Glutamatergic neuron (in vitro differentiated cells): ENCODE measurements at regions not wholly inside any gene's neighbourhood (a gene's known extent, or its start where the extent isn't known, plus 50 kb on each side); places are given as distances from the start of the nearest gene placed in this dataset.

Source experiments
- DNase-seq: peaks from one replicate; pipeline ENCODE4 v3.0.0; 2022
- H3K27ac Mint-ChIP-seq: one replicate; pipeline ENCODE4 v1.8.0; 2020; ENCODE audit warnings: mild to moderate bottlenecking, mixed read lengths, inconsistent platforms; ENCODE audit not compliant: unreplicated experiment
- H3K27me3 Mint-ChIP-seq: one replicate; pipeline ENCODE4 v1.8.0; 2020; ENCODE audit warnings: mild to moderate bottlenecking, moderate library complexity, mixed read lengths, inconsistent platforms; ENCODE audit not compliant: unreplicated experiment
- H3K36me3 Mint-ChIP-seq: one replicate; pipeline ENCODE4 v1.8.0; 2020; ENCODE audit warnings: mild to moderate bottlenecking, mixed read lengths, inconsistent platforms; ENCODE audit not compliant: unreplicated experiment
- H3K4me1 Mint-ChIP-seq: one replicate; pipeline ENCODE4 v1.8.0; 2020; ENCODE audit warnings: mild to moderate bottlenecking, low read depth, mixed read lengths, inconsistent platforms; ENCODE audit not compliant: unreplicated experiment
- H3K4me3 Mint-ChIP-seq: one replicate; pipeline ENCODE4 v1.8.0; 2020; ENCODE audit warnings: mild to moderate bottlenecking, mixed read lengths, inconsistent platforms; ENCODE audit not compliant: unreplicated experiment
- H3K9me3 Mint-ChIP-seq: one replicate; pipeline ENCODE4 v1.8.0; 2020; ENCODE audit warnings: mild to moderate bottlenecking, moderate library complexity, mixed read lengths, inconsistent platforms; ENCODE audit not compliant: unreplicated experiment
- TF ChIP-seq, protein P1 (sequence below): fragments of 200-600 bp; sonication (generic); IDR thresholded peaks from one replicate; pipeline ENCODE4 v1.5.0; 2021; ENCODE audit not compliant: partially characterized antibody, unreplicated experiment

DNA sequence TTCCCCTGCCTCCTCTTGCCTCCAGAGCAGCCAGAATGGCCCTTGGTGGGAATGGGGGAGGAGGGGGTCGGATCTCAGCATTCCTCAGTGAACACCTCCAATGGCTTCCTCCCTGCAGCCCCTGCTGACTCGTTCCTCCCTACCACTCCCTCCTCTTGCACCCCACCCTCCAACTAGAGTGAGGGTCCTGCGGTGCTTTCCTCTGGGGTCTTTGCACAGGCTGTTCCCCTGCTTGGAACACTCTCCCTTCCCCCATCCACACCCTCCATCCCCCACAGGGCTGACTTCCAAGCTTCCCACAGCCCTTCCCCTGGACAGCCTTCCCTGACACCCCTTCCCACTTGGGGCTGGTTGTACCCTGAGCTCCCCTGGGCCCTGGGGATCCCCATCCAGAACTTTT is 70.4 kb upstream of the NEK6 start:
- no peaks in the 10 kb centered on the region for H3K9me3 Mint-ChIP-seq
- DNase-seq = no peak
- H3K36me3 Mint-ChIP-seq = no peaks in the 10 kb centered on the region
- TF ChIP-seq, protein P1, sequence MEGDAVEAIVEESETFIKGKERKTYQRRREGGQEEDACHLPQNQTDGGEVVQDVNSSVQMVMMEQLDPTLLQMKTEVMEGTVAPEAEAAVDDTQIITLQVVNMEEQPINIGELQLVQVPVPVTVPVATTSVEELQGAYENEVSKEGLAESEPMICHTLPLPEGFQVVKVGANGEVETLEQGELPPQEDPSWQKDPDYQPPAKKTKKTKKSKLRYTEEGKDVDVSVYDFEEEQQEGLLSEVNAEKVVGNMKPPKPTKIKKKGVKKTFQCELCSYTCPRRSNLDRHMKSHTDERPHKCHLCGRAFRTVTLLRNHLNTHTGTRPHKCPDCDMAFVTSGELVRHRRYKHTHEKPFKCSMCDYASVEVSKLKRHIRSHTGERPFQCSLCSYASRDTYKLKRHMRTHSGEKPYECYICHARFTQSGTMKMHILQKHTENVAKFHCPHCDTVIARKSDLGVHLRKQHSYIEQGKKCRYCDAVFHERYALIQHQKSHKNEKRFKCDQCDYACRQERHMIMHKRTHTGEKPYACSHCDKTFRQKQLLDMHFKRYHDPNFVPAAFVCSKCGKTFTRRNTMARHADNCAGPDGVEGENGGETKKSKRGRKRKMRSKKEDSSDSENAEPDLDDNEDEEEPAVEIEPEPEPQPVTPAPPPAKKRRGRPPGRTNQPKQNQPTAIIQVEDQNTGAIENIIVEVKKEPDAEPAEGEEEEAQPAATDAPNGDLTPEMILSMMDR = no peak
- H3K27ac Mint-ChIP-seq = no peak overlapping the region
- H3K4me1 Mint-ChIP-seq = no peaks in the 10 kb centered on the region
- no peak overlapping the region for H3K4me3 Mint-ChIP-seq
- peaks cover 3% of the 10 kb centered on the region for H3K27me3 Mint-ChIP-seq

DNA sequence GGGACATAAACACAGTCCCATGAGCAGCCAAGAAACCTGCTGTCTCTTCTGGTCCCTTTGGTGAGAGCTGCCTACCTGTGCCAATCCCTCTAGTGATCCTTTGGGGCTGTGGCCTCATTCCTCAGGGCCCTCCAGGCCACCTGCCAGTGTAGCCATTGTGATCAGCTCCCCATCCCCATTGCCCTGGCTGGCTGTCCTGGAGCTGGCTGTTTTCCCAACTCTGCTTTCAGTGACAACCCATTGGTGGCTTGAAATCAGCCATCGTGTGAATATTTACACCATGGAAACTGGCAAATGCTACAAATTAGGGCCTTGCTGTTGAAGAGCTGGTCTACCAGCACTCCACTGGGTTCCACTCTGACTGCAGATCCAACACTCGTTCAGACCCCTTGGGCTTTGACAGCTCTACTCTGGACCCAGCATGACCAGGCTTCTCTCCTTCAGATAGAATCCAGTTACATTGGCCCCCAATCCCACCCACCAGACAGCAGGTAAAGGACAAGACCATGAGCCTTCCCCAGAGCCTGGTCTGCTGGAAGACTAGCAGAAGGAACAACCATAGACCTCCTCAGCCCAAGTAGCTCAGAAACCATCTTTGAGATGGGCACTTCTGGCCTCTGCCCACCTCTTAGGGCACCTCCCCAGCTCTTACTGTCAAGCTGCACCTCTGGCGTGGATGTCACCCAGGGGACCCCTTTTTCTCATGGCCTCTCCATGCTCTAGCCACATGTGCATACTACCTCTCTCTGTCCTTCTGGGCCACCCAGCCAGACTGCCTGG is 69.2 kb upstream of the NEK6 start:
- H3K27ac Mint-ChIP-seq = no peak overlapping the region
- DNase-seq = no peak

DNA sequence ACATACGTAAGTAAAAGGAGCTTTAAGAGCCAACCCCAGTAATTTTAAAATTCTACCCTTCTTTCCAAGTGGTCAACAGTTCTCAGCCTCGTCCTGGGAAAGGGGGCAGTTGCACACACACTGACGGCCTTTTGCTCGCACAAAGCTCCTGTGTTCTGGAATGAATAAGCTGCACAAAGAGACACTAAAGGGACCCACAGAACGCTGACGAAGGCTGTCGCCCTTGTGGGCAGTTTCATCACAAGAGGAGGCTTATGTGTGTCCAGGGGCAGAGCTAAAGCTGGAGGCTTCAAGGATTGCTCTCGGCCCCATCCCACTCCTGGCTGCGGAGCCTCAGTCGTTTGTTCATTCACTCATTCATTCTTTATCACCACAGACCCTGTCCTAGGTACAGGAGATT is 67.0 kb upstream of the NEK6 start:
- Mint-ChIP-seq H3K9me3 (no peaks in the 10 kb centered on the region), H3K36me3 (peaks cover 8% of the 10 kb centered on the region), H3K4me1 (no peaks in the 10 kb centered on the region), H3K27me3 (peaks cover 2% of the 10 kb centered on the region), H3K27ac (no peak overlapping the region), H3K4me3 (no peak overlapping the region)
- TF ChIP-seq, protein P1 = no peak
- no peak for DNase-seq

More for the DNA sequence above, 69.2 kb upstream of the NEK6 start:
- no peaks in the 10 kb centered on the region for H3K4me1 Mint-ChIP-seq
- no peaks in the 10 kb centered on the region for H3K9me3 Mint-ChIP-seq
- H3K36me3 Mint-ChIP-seq = no peaks in the 10 kb centered on the region
- no peak overlapping the region for H3K4me3 Mint-ChIP-seq
- TF ChIP-seq, protein P1 = no peak
- H3K27me3 Mint-ChIP-seq = peaks cover 2% of the 10 kb centered on the region

DNA sequence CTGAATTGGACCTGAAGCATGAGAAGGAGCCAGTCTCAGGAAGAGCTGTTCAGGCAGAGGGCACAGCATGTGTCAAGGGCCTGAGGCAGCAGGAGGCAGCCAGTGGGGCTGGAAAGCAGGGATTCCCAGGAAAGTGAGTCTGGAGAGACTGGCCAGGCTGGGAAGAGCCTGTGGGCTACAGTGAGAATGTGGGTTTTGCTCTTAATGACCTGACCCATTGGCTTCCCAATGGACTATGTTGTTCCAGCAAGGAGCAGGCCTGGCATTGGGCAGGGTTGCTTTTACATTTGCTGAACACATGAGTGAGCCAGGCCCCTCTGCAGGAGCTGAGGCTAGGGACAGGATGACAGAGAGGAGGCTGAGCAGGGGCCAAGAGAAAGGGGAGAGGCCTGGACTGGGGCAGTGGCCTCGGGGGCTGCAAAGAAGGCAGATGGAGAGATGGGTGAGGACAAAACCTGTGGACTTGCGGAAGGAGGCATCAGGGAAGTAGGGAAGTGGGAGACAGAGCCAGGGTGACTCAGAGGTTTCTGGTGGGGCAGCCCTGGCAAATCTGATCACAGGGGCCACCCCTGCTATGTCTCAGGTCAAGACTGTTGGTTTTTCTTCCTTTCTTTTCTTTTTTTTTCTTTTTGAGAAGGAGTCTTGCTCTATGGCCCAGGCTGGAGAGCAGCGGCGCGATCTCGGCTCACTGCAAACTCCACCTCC is 65.9 kb upstream of the NEK6 start:
- no peak overlapping the region for H3K27ac Mint-ChIP-seq
- peaks cover 8% of the 10 kb centered on the region for H3K36me3 Mint-ChIP-seq
- H3K4me1 Mint-ChIP-seq = no peaks in the 10 kb centered on the region
- TF ChIP-seq, protein P1 = no peak
- peaks cover 2% of the 10 kb centered on the region for H3K9me3 Mint-ChIP-seq
- DNase-seq = no peak
- no peak overlapping the region for H3K4me3 Mint-ChIP-seq
- peaks cover 2% of the 10 kb centered on the region for H3K27me3 Mint-ChIP-seq

DNA sequence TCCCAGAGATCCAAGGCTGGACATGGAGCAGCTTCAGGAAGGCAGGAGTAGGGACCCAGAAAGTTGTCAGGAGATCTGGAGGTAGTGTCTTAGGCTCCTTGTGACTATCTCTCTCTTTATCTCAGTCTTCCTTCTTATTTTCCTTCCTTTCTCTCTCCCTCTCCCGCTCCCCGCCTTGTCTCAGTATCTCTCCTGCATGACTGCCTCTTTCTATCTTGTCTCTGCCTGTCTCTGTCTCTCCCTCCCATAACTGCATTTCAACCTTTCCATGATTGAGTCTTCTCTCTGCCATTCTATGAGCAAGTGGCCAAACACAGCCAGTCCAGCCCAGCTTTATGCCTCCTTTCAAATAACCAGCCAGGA is 61.0 kb upstream of the NEK6 start:
- TF ChIP-seq, protein P1 = no peak
- H3K27me3 Mint-ChIP-seq = peaks cover 3% of the 10 kb centered on the region
- no peaks in the 10 kb centered on the region for H3K4me1 Mint-ChIP-seq
- H3K4me3 Mint-ChIP-seq = no peak overlapping the region
- H3K36me3 Mint-ChIP-seq = peaks cover 8% of the 10 kb centered on the region
- peaks cover 3% of the 10 kb centered on the region for H3K9me3 Mint-ChIP-seq
- no peak overlapping the region for H3K27ac Mint-ChIP-seq
- no peak for DNase-seq
